ENCODE measurements at regions not wholly inside any gene's neighbourhood (a gene's known extent, or its start where the extent isn't known, plus 50 kb on each side); places are given as distances from the start of the nearest gene placed in this dataset.

GRCh38 chr3:178308771-178309170, 227.5 kb upstream of the KCNMB2 start:
- TF ChIP-seq EZH2 (IDR thresholded peaks at IDR 0.05; ENCODE audit: borderline replicate concordance, insufficient read depth, low read depth, low read length, poor library complexity, severe bottlenecking) (no peak), CTCF (IDR thresholded peaks at IDR 0.05) (no peak)
